T-cell (primary cell): ENCODE measurements at regions not wholly inside any gene's neighbourhood (a gene's known extent, or its start where the extent isn't known, plus 50 kb on each side); places are given as distances from the start of the nearest gene placed in this dataset.

Source experiments
- ATAC-seq, 4 experiments: fragments of 200-7000 bp in 3 of 4; fragments of 150-1000 bp in 1 of 4; cut with Tn5 transposase; replicated peaks in 1 of 4; 1 replicate in 3 of 4; 2 replicates in 1 of 4; pipeline ENCODE4 v1.10.0; 2021; ENCODE audit warnings: moderate library complexity in 3 of 4, mild to moderate bottlenecking in 2 of 4, moderate number of reproducible peaks in 1 of 4
- CTCF ChIA-PET, 2 donors: fragments of 300-600 bp; sonication (Branson Sonifier 250); formaldehyde crosslinking; loops; one replicate each; lab custom pipeline; 2022; ENCODE audit warnings: antibody characterized with exemption in 2 of 2; lab: Charles Lee
- POLR2A ChIA-PET, 2 donors: fragments of 300-600 bp; sonication (Branson Sonifier 250); formaldehyde crosslinking; loops; one replicate each; lab custom pipeline; 2022; ENCODE audit warnings: antibody characterized with exemption in 2 of 2; lab: Charles Lee
- DNase-seq, 35 experiments: peaks; one replicate each; pipeline versions ENCODE4 v3.0.0 to v3.0.0-alpha.2; 2013 to 2023
- H3K27ac ChIP-seq: one replicate; pipeline ENCODE4 v1.5.1; 2013; ENCODE audit warnings: low read length
- H3K27me3 ChIP-seq, 2 experiments: replicated peaks in 1 of 2; 1 replicate in 1 of 2; 2 replicates in 1 of 2; pipeline versions ENCODE4 v1.6.1 to v1.7.0; 2013; ENCODE audit warnings: low read length in 1 of 2, mixed read lengths in 1 of 2; ENCODE audit not compliant: control insufficient read depth in 2 of 2, insufficient read depth in 2 of 2; ENCODE audit errors: extremely low read depth in 1 of 2
- H3K36me3 ChIP-seq, 2 donors: 1 replicate in 1 of 2; 2 replicates in 1 of 2; pipeline versions ENCODE4 v1.6.1 to v1.7.0; 2013; ENCODE audit warnings: low read length in 1 of 2; ENCODE audit not compliant: control insufficient read depth in 2 of 2, insufficient read depth in 1 of 2; ENCODE audit errors: extremely low read depth in 1 of 2
- H3K4me1 ChIP-seq, 2 experiments: 1 replicate in 1 of 2; 2 replicates in 1 of 2; pipeline versions ENCODE4 v1.6.1 to v1.7.0; 2013; ENCODE audit warnings: low read length in 2 of 2, mixed read lengths in 1 of 2; ENCODE audit not compliant: insufficient read depth in 2 of 2, control insufficient read depth in 1 of 2; ENCODE audit errors: extremely low read depth in 1 of 2
- H3K4me3 ChIP-seq, 2 donors: 1 replicate in 1 of 2; 2 replicates in 1 of 2; pipeline versions ENCODE4 v1.5.1 to v1.7.0; 2013; ENCODE audit warnings: mild to moderate bottlenecking in 2 of 2, low read length in 1 of 2, moderate library complexity in 1 of 2; ENCODE audit not compliant: control insufficient read depth in 1 of 2; ENCODE audit errors: extremely low read depth in 1 of 2
- H3K9me3 ChIP-seq: 2 replicates; pipeline ENCODE4 v1.7.0; 2013
- H3K27ac Mint-ChIP-seq, 2 donors: one replicate each; pipeline ENCODE4 v1.8.0; 2020 to 2021; ENCODE audit warnings: mild to moderate bottlenecking in 2 of 2, mixed read lengths in 2 of 2
- H3K27me3 Mint-ChIP-seq, 2 donors: one replicate each; pipeline ENCODE4 v1.8.0; 2021 to 2022; ENCODE audit warnings: mixed read lengths in 2 of 2
- H3K36me3 Mint-ChIP-seq: one replicate; pipeline ENCODE4 v1.8.0; 2021; ENCODE audit warnings: mixed read lengths
- H3K4me1 Mint-ChIP-seq, 3 donors: one replicate each; pipeline ENCODE4 v1.8.0; 2020 to 2022; ENCODE audit warnings: mixed read lengths in 3 of 3, mild to moderate bottlenecking in 1 of 3
- H3K4me3 Mint-ChIP-seq, 3 donors: one replicate each; pipeline ENCODE4 v1.8.0; 2020 to 2022; ENCODE audit warnings: mild to moderate bottlenecking in 3 of 3, mixed read lengths in 3 of 3, moderate library complexity in 3 of 3
- H3K9me3 Mint-ChIP-seq, 3 donors: one replicate each; pipeline ENCODE4 v1.8.0; 2020 to 2022; ENCODE audit warnings: mixed read lengths in 3 of 3
- WGBS: methylation state at CpG from one replicate; pipeline ENCODE4 v1.1.5; 2013; ENCODE audit warnings: missing lambda C conversion rate; ENCODE audit not compliant: insufficient coverage; 5-methylcytosine and 5-hydroxymethylcytosine counted together

DNA sequence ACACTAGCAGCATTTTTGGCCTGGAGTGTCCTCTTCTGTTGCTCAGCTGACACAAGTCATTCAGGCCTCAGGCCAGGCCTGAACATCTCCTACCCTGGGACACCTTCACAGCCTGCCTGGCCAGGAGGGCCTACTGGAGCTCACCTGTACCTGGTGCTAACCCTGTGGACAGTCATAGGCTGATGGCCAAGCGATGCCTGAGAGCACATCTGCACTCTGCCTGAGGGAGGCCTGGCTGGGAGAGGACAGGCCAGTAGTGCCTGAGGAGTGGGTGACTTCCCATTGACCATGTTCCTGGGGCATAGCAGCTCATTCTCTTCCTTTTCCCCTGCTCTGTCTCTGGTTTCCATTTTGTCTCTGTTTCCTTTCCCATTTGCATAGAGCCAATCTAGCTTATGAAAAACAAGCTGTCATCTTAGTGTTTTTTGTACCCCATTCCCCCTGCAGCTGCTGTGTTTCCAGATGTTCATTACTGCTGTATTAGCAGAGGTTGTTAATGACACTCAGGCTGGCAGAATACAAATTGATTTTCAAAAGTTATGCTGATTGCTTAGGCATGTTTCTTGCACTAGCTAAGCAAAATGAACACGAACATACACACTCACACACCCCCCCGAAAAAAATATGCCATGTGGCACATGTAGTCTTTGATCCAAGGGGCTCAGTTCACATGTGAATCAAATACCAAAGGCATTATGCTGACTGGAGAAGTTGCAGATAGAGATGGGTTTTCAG, 149.7 kb upstream of the HS6ST1 start:
- no peak overlapping the region for H3K27ac Mint-ChIP-seq

GRCh38 chr2:128469203-128469602, 150.5 kb upstream of the HS6ST1 start:
- H3K27me3 Mint-ChIP-seq: peaks cover 0 to 6% of the 10 kb centered on the region in 2 donors
- Histone ChIP-seq H3K4me1 (peaks cover 4 to 8% of the 10 kb centered on the region in 2 experiments), H3K4me3 (no peak overlapping the region), H3K9me3 (no peaks in the 10 kb centered on the region), H3K27me3 (peaks cover 0 to 20% of the 10 kb centered on the region in 2 experiments), H3K27ac (no peak overlapping the region), H3K36me3 (no peaks in the 10 kb centered on the region)
- DNase-seq (no peak), ATAC-seq (no peak)
- ChIA-PET CTCF (interaction anchor here in 1 of 2 donors (0.5 kb wide), 1 partner anchor 248 kb away, joined by 3 read pairs; no protein-coding TSS in a partner anchor), POLR2A (no interaction called here)
- H3K36me3 Mint-ChIP-seq: no peaks in the 10 kb centered on the region
- peaks cover 0 to 20% (median 14%) of the 10 kb centered on the region in 3 donors for H3K9me3 Mint-ChIP-seq
- no CpG with 5 or more reads among the region's 1 CpG for WGBS
- no peak overlapping the region for H3K27ac Mint-ChIP-seq
- H3K4me1 Mint-ChIP-seq: peaks cover 5 to 6% (median 5%) of the 10 kb centered on the region in 3 donors
- H3K4me3 Mint-ChIP-seq: no peak overlapping the region

More for the DNA sequence above, 149.7 kb upstream of the HS6ST1 start:
- no peaks in the 10 kb centered on the region for H3K36me3 Mint-ChIP-seq
- Histone ChIP-seq H3K27ac (no peak overlapping the region), H3K4me3 (no peak overlapping the region), H3K36me3 (no peaks in the 10 kb centered on the region), H3K27me3 (peaks cover 0 to 11% of the 10 kb centered on the region in 2 experiments), H3K4me1 (peaks cover 0 to 3% of the 10 kb centered on the region in 2 experiments), H3K9me3 (no peaks in the 10 kb centered on the region)
- peaks cover 0 to 6% of the 10 kb centered on the region in 2 donors for H3K27me3 Mint-ChIP-seq
- ATAC-seq: no peak
- ChIA-PET POLR2A (no interaction called here), CTCF (no interaction called here)
- 50% methylated on average over 1 of the region's 3 CpGs for WGBS
- H3K4me3 Mint-ChIP-seq: no peak overlapping the region
- H3K9me3 Mint-ChIP-seq: peaks cover 0 to 20% (median 14%) of the 10 kb centered on the region in 3 donors
- no peak for DNase-seq
- H3K4me1 Mint-ChIP-seq: peaks cover 3 to 4% (median 3%) of the 10 kb centered on the region in 3 donors

- WGBS: no CpG with 5 or more reads among the region's 3 CpGs
- no peak overlapping the region for H3K27ac Mint-ChIP-seq
- DNase-seq: no peak
- no peak overlapping the region for H3K27ac ChIP-seq
- H3K4me3 ChIP-seq: no peak overlapping the region
- H3K36me3 Mint-ChIP-seq: no peaks in the 10 kb centered on the region
- H3K4me1 Mint-ChIP-seq: peaks cover 5 to 12% (median 5%) of the 10 kb centered on the region in 3 donors
- no peaks in the 10 kb centered on the region for H3K9me3 ChIP-seq
- no peak for ATAC-seq
- no peak overlapping the region for H3K4me3 Mint-ChIP-seq
- POLR2A ChIA-PET: no interaction called here
- H3K27me3 ChIP-seq: peaks cover 0 to 26% of the 10 kb centered on the region in 2 experiments
- H3K4me1 ChIP-seq: peaks cover 4 to 8% of the 10 kb centered on the region in 2 experiments
- peaks cover 6 to 12% of the 10 kb centered on the region in 2 donors for H3K27me3 Mint-ChIP-seq
- peaks cover 0 to 20% (median 14%) of the 10 kb centered on the region in 3 donors for H3K9me3 Mint-ChIP-seq
- H3K36me3 ChIP-seq: no peaks in the 10 kb centered on the region
- CTCF ChIA-PET: no interaction called here
These were observed 151.2 kb upstream of the HS6ST1 start for GRCh38 chr2:128469875-128470274.

GRCh38 chr2:128472789-128473174, 154.1 kb upstream of the HS6ST1 start:
- H3K27ac ChIP-seq: no peak overlapping the region
- Mint-ChIP-seq H3K36me3 (no peaks in the 10 kb centered on the region), H3K27ac (no peak overlapping the region), H3K4me3 (peak overlapping the region in 1 of 3 donors; percentile 63), H3K9me3 (peaks cover 0 to 18% (median 12%) of the 10 kb centered on the region in 3 donors), H3K27me3 (peaks cover 6 to 28% of the 10 kb centered on the region in 2 donors), H3K4me1 (peaks cover 5 to 12% (median 5%) of the 10 kb centered on the region in 3 donors)
- H3K27me3 ChIP-seq: peaks cover 0 to 43% of the 10 kb centered on the region in 2 experiments
- peaks cover 4 to 8% of the 10 kb centered on the region in 2 experiments for H3K4me1 ChIP-seq
- WGBS: 33% methylated on average over 1 of the region's 5 CpGs
- H3K4me3 ChIP-seq: no peak overlapping the region
- no peaks in the 10 kb centered on the region for H3K9me3 ChIP-seq
- CTCF ChIA-PET: no interaction called here
- POLR2A ChIA-PET: no interaction called here
- DNase-seq (no peak), ATAC-seq (peak in 3 of 4 experiments; percentile 16 to 33 (median 21))
- H3K36me3 ChIP-seq: no peaks in the 10 kb centered on the region

- peaks cover 4 to 8% of the 10 kb centered on the region in 2 experiments for H3K4me1 ChIP-seq
- DNase-seq (peak in 2 of 35 experiments; percentile 3 to 11), ATAC-seq (peak; percentile 32 to 44 (median 38))
- H3K36me3 ChIP-seq: no peaks in the 10 kb centered on the region
- Mint-ChIP-seq H3K36me3 (no peaks in the 10 kb centered on the region), H3K27me3 (peaks cover 6 to 31% of the 10 kb centered on the region in 2 donors), H3K27ac (peak overlapping the region in 1 of 2 donors; percentile 44), H3K9me3 (peaks cover 0 to 13% (median 8%) of the 10 kb centered on the region in 3 donors), H3K4me1 (peaks cover 5 to 12% (median 5%) of the 10 kb centered on the region in 3 donors), H3K4me3 (peak overlapping the region in 1 of 3 donors; percentile 63)
- no peak overlapping the region for H3K27ac ChIP-seq
- peaks cover 0 to 46% of the 10 kb centered on the region in 2 experiments for H3K27me3 ChIP-seq
- WGBS: 20% methylated on average over 19 of the region's 26 CpGs
- ChIA-PET CTCF (no interaction called here), POLR2A (no interaction called here)
- H3K4me3 ChIP-seq: peak overlapping the region in 1 of 2 donors; percentile 26
- H3K9me3 ChIP-seq: no peaks in the 10 kb centered on the region
These were observed 154.7 kb upstream of the HS6ST1 start for GRCh38 chr2:128473175-128474035.
